ENCODE measurements at regions not wholly inside any gene's neighbourhood (a gene's known extent, or its start where the extent isn't known, plus 50 kb on each side); places are given as distances from the start of the nearest gene placed in this dataset.

- no peak for DNase-seq
Measured at GRCh38 chr7:46751471-46751870, 830.4 kb upstream of the IGFBP3 start.

- no peak for DNase-seq
Measured at GRCh38 chr7:46750321-46750865, 829.3 kb upstream of the IGFBP3 start.

GRCh38 chr7:46747869-46748576 lies 827.0 kb upstream of the IGFBP3 start:
- DNase-seq = no peak

- DNase-seq = no peak
Measured at GRCh38 chr7:46746695-46747687, 825.9 kb upstream of the IGFBP3 start.

- DNase-seq = no peak
Measured at GRCh38 chr7:46745707-46746090, 824.6 kb upstream of the IGFBP3 start.

- DNase-seq = no peak
Measured at GRCh38 chr7:46744957-46745706, 824.1 kb upstream of the IGFBP3 start.

GRCh38 chr7:46742601-46743000 lies 821.5 kb upstream of the IGFBP3 start:
- no peak for DNase-seq

GRCh38 chr7:46741938-46742540 lies 821.0 kb upstream of the IGFBP3 start:
- no peak for DNase-seq

GRCh38 chr7:46741181-46741580 lies 820.1 kb upstream of the IGFBP3 start:
- no peak for DNase-seq

GRCh38 chr7:46739518-46740234 lies 818.6 kb upstream of the IGFBP3 start:
- DNase-seq = no peak

GRCh38 chr7:46738796-46739195 lies 817.7 kb upstream of the IGFBP3 start:
- DNase-seq = no peak

- no peak for DNase-seq
Measured at GRCh38 chr7:46738165-46738564, 817.1 kb upstream of the IGFBP3 start.

GRCh38 chr7:46725838-46726237 lies 804.8 kb upstream of the IGFBP3 start:
- DNase-seq = no peak

- DNase-seq = no peak
Measured at GRCh38 chr7:46725136-46725535, 804.1 kb upstream of the IGFBP3 start.

- no peak for DNase-seq
Measured at GRCh38 chr7:46723742-46724141, 802.7 kb upstream of the IGFBP3 start.

- DNase-seq = no peak
Measured at GRCh38 chr7:46723003-46723402, 801.9 kb upstream of the IGFBP3 start.

- DNase-seq = no peak
Measured at GRCh38 chr7:46720761-46721160, 799.7 kb upstream of the IGFBP3 start.

- DNase-seq = no peak
Measured at GRCh38 chr7:46719616-46720015, 798.5 kb upstream of the IGFBP3 start.

- no peak for DNase-seq
Measured at GRCh38 chr7:46716926-46717325, 795.9 kb upstream of the IGFBP3 start.

GRCh38 chr7:46715579-46715978 lies 794.5 kb upstream of the IGFBP3 start:
- DNase-seq = no peak

- no peak for DNase-seq
Measured at GRCh38 chr7:46714904-46715303, 793.8 kb upstream of the IGFBP3 start.
